ENCODE measurements at regions not wholly inside any gene's neighbourhood (a gene's known extent, or its start where the extent isn't known, plus 50 kb on each side); places are given as distances from the start of the nearest gene placed in this dataset.
A peak's percentile ranks its signal among the peaks of the same experiment; 100 is the strongest.

- intact Hi-C loops (cut with DNase I), result no loop called here
- DNase-seq, result no peak
Observed at GRCh38 chr9:19517202-19517942, 108.6 kb downstream of the ACER2 start.

GRCh38 chr9:19516348-19516747 lies 107.5 kb downstream of the ACER2 start:
- intact Hi-C loops (cut with DNase I), result no loop called here
- DNase-seq, result no peak

- intact Hi-C loops (cut with DNase I), result no loop called here
- no peak for DNase-seq
Observed at GRCh38 chr9:19513671-19514275, 105.0 kb downstream of the ACER2 start.

GRCh38 chr9:19512103-19512832 lies 103.5 kb downstream of the ACER2 start:
- DNase-seq, result peak in 2 of 10 donors; percentile 66 to 67
- intact Hi-C loops (cut with DNase I), result no loop called here

GRCh38 chr9:19511694-19512093 lies 102.9 kb downstream of the ACER2 start:
- peak in 3 of 10 donors; percentile 34 to 70 (median 56) for DNase-seq
- intact Hi-C loops (cut with DNase I), result no loop called here

- DNase-seq, result no peak
- intact Hi-C loops (cut with DNase I), result no loop called here
Observed at GRCh38 chr9:19510907-19511306, 102.1 kb downstream of the ACER2 start.
